ENCODE measurements at regions not wholly inside any gene's neighbourhood (a gene's known extent, or its start where the extent isn't known, plus 50 kb on each side); places are given as distances from the start of the nearest gene placed in this dataset.

- no peak for TF ChIP-seq POLR2A (IDR thresholded peaks at IDR 0.05; ENCODE audit: low read length)
- TF ChIP-seq CTCF (IDR thresholded peaks at IDR 0.05): no peak
- no peak for TF ChIP-seq ZSCAN20 (CRISPR knock-in tag; IDR thresholded peaks at IDR 0.05)
- no peak for TF ChIP-seq EP300 (IDR thresholded peaks at IDR 0.05)
These were observed 56.3 kb upstream of the LBX1 start for GRCh38 chr10:101285519-101286070.
